HPDE6-E6E7 (cell line): ENCODE measurements at regions not wholly inside any gene's neighbourhood (a gene's known extent, or its start where the extent isn't known, plus 50 kb on each side); places are given as distances from the start of the nearest gene placed in this dataset.

ENCODE experiments used
- DNase-seq: peaks from one replicate; pipeline ENCODE4 v3.0.0; 2011; ENCODE audit warnings: missing footprints; ENCODE audit errors: extremely low spot score

DNA sequence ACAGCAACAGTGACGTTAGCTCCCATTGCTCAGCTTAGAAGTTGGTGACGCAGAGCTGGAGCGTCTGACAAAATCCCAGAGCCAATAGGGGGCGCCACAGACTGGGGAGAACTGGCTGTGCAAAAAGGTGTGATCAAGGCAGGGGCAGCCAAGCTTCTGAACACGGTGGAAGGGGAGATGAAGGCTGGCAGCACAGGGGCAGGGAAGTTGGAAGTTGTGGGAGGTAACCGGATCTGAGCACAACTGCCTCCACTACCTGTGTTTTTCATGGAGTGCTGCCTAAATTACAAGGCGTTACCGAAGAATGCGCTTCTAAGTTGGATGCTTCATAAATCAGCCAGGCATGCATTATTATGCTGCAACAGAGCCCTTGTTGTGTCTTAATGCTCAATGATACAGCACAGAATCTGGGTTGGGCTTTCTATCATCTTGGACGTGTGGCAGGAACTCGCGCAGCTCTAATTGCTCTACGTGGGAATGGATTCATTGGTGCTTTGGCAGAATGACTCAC lies 370.0 kb downstream of the SLC4A3 start:
- DNase-seq, result no peak

GRCh38 chr2:219998107-219998506 lies 370.7 kb downstream of the SLC4A3 start:
- no peak for DNase-seq

GRCh38 chr2:219998714-219999227 lies 371.3 kb downstream of the SLC4A3 start:
- no peak for DNase-seq

DNA sequence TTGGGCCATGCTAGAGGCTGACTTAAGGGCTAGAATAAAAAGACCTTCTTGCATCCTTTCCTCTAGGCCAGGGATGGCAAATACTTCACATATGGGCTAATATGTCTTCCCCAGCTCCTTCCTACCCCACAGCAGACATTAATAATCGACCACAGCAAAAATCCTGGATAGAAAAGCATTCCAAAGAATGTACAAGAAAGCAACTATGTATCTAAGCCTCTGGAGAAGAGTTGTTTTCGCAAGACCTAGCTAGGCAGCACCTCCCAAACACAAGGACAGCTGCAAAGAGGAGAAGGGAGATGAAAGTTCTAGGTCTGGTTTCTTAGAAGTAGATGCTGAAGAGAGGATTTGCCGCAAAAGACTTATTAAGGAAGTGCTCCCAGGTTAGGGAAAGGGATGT lies 372.6 kb downstream of the SLC4A3 start:
- DNase-seq, result no peak

- no peak for DNase-seq
These were observed 373.2 kb downstream of the SLC4A3 start for GRCh38 chr2:220000586-220000985.

DNA sequence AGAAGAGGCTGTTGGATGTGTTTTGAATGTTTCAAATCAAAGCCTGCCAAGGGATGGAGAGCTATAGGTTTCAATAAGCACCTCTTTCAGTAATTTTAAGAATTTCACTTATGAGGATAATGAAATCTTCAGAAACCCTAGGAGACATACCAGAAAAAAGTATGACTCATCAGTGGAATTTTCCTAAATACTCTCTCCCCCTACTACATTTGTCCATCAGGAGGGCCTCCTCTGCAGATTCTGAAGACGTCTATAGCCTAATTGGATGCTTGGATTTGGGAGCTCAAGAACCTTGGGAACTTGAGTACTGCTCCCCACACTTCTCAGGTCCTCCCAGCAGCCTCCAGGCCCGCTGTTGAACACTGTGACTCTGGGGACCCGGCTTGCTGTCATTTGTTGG lies 374.3 kb downstream of the SLC4A3 start:
- DNase-seq, result no peak

- no peak for DNase-seq
These were observed 374.8 kb downstream of the SLC4A3 start for GRCh38 chr2:220002251-220002650.

DNA sequence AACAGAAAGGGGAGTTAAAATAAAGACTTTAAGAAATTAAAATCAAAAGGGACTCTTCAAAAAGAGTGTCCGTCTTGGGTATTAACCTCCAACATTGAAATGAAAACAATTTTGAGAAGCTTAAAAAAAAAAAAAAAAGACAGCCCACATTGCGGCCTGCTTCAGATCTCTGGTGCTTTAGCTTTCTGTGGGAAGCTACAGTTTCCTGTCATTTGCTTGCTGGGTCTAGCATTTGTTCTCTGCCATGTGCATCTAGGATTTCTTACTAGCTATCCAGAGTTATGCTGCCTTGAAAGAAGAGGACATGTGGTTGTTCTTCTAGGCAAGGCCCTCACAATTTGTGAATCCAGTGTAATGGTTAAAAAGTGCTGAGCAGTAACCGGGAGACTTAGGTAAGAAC lies 375.3 kb downstream of the SLC4A3 start:
- no peak for DNase-seq

GRCh38 chr2:220005362-220005761 lies 377.9 kb downstream of the SLC4A3 start:
- DNase-seq, result no peak

DNA sequence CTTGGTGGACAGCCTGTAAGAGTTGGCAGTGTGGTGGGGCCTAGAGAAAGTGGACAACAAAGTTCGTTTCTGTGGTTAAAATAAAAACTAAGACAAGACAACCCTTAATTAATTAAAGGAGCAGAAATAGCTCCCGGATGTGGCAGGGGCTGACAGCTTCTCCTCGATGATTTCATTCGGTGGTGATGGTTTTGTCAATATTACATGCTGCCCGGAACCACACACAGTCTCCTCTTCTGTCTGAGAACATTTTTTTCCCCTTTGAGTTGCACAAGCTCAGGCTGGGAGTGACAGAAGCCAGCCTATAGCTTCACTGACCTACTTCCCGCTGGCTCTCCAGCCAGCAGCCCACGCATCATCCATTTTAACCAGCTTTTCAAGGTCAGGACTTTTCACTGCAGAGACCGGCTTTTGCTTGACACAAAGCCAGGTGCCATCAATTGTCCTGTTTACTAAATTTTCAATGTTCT lies 378.8 kb downstream of the SLC4A3 start:
- DNase-seq, result no peak

DNA sequence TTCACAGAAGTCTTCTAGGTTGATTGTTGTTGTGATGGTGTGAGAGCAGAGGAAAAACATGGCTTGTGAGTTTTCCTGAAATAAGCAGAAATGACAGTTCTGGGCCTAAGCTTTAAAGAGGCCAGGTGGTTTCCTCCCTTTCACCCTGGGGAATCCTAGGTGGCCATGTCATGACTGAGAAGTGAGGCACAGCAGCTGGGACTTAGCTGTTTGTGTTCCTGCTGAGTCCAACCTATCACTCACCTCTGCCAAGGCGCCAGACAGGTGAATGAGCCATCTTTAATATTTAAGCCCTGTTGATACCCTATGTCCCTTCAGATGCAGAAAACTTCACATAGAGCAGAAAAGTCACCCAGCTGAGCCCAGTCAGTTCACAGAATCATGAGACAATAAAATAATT lies 384.4 kb downstream of the SLC4A3 start:
- no peak for DNase-seq

- DNase-seq, result no peak
These were observed 387.5 kb downstream of the SLC4A3 start for GRCh38 chr2:220014961-220015360.

DNA sequence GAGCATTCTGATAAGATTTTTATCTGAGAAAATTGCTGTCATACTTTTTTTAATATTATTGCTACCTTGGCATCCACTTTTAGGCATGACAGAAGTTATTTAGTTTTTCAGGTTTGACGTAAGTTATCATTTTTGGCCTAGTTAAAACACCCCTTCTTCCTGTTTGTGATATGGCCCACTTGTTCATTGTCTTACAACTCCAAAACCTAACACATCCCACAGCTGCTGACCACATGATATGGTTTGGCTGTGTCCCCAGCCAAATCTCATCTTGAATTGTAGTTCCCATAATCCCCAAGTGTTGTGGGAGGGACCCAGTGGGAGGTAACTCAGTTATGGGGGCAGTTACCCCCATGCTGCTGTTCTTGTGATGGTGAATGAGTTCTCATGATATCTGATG lies 388.1 kb downstream of the SLC4A3 start:
- no peak for DNase-seq

DNA sequence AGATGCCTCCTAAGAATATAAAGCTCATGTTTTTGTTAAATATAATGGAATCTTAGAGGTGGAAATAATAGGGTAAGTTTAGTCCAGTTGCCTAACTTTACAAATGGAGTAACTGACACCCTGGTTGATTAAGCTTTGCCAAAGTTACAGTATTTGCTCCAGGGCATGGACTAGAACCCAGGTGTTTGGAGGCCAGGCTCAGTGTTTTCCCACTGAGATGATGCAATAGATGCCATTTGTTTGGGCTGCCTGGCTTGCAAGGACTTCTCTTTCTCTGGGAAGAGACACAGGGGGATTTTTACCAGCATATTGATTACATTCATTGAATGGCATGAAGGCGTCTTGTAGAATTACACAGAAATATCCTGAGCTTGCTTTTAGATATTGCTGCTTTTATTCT lies 397.8 kb downstream of the SLC4A3 start:
- DNase-seq, result no peak

GRCh38 chr2:220029013-220029412 lies 401.6 kb downstream of the SLC4A3 start:
- DNase-seq, result no peak

DNA sequence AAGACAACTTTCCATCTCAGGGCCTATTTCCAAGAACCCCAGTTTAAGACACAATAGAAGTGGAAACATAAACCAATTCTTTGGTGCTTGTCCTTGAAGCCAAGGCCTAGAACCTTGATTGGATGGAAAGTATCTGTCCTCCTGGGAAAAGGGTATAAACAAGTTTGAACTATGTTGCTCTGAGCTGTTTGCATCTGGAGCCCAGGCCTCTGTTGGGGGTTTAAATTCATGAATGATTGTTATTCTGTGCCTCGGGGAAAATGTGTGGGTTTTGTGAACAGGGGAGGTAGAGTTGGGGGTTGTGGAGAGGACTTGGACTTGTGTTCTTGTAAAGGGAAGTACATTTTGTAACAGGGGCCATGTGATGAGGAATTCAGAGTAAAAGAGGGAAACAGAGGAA lies 406.1 kb downstream of the SLC4A3 start:
- DNase-seq, result no peak

- DNase-seq, result peak; percentile 4
These were observed 407.1 kb downstream of the SLC4A3 start for GRCh38 chr2:220034426-220035130.

DNA sequence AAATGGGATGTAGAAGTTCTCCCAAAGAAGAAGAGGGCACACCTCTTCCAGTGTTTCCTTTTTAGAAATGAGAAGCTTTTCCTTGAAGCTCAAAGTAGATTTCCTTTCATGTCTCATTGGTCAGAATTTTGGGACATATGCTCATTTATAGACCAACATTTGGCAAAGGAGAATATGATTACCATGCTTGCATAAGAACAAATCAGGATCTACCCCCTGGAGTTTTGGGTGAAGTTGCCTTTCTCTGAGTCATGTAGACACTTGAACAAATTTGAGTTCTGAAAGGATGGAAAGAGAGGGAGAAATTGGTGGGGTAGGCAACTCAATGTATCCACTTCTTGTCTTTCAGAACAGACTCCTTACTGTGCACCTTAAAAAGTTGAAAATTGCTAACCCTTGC lies 409.0 kb downstream of the SLC4A3 start:
- DNase-seq, result no peak

- no peak for DNase-seq
These were observed 412.9 kb downstream of the SLC4A3 start for GRCh38 chr2:220040346-220040745.

- DNase-seq, result no peak
These were observed 414.0 kb downstream of the SLC4A3 start for GRCh38 chr2:220041447-220041846.

- DNase-seq, result no peak
These were observed 415.9 kb downstream of the SLC4A3 start for GRCh38 chr2:220043155-220043989.

GRCh38 chr2:220043990-220044335 lies 416.5 kb downstream of the SLC4A3 start:
- DNase-seq, result no peak

- no peak for DNase-seq
These were observed 417.0 kb downstream of the SLC4A3 start for GRCh38 chr2:220044383-220044782.
